Caco-2 (cell line): ENCODE measurements at regions not wholly inside any gene's neighbourhood (a gene's known extent, or its start where the extent isn't known, plus 50 kb on each side); places are given as distances from the start of the nearest gene placed in this dataset.

ENCODE experiments used
- BruUV-seq: library from RNA; stranded (reverse); fragments of 400-500 nt; replicated peaks from 2 replicates; lab custom pipeline; 2021; lab: Mats Ljungman, UMichigan
- CTCF ChIA-PET: fragments of 300-600 bp; sonication (Branson Sonifier 250); formaldehyde crosslinking; loops from one replicate; lab custom pipeline; 2022; ENCODE audit warnings: antibody characterized with exemption; lab: Charles Lee
- POLR2A ChIA-PET: fragments of 300-600 bp; sonication (Branson Sonifier 250); formaldehyde crosslinking; loops from one replicate; lab custom pipeline; 2022; ENCODE audit warnings: antibody characterized with exemption; lab: Charles Lee
- DNase-seq, 2 experiments: peaks; one replicate each; pipeline versions ENCODE4 v3.0.0 to v3.0.0-alpha.2; 2020 to 2022
- H3K27me3 ChIP-seq: replicated peaks from 2 replicates; pipeline ENCODE4 v1.6.0; 2011; ENCODE audit warnings: low read length; ENCODE audit not compliant: control insufficient read depth, insufficient read depth
- H3K36me3 ChIP-seq: 2 replicates; pipeline ENCODE4 v1.5.1; 2011; ENCODE audit warnings: low read length; ENCODE audit not compliant: control insufficient read depth, insufficient read depth
- H3K4me1 ChIP-seq: fragments of 250-450 bp; sonication (Bioruptor Pico); 2 replicates; pipeline ENCODE4 v1.5.1; 2020; ENCODE audit warnings: mild to moderate bottlenecking
- H3K4me3 ChIP-seq: 2 replicates; pipeline ENCODE4 v1.5.1; 2011; ENCODE audit warnings: low read depth, mild to moderate bottlenecking, control low read depth, low read length
- H3K9me3 ChIP-seq: fragments of 250-450 bp; sonication (Bioruptor Pico); 2 replicates; pipeline ENCODE4 v1.5.1; 2020; ENCODE audit warnings: mild to moderate bottlenecking, moderate library complexity
- H3K27ac Mint-ChIP-seq: one replicate; pipeline ENCODE4 v1.8.0; 2022; ENCODE audit warnings: mixed read lengths; ENCODE audit not compliant: unreplicated experiment
- H3K27me3 Mint-ChIP-seq: one replicate; pipeline ENCODE4 v1.8.0; 2022; ENCODE audit warnings: mixed read lengths; ENCODE audit not compliant: insufficient read depth, unreplicated experiment
- H3K36me3 Mint-ChIP-seq: one replicate; pipeline ENCODE4 v1.8.0; 2022; ENCODE audit warnings: mild to moderate bottlenecking, mixed read lengths; ENCODE audit not compliant: insufficient read depth, unreplicated experiment
- H3K4me1 Mint-ChIP-seq: one replicate; pipeline ENCODE4 v1.8.0; 2022; ENCODE audit warnings: low read depth, mixed read lengths; ENCODE audit not compliant: unreplicated experiment
- H3K4me3 Mint-ChIP-seq: one replicate; pipeline ENCODE4 v1.8.0; 2022; ENCODE audit warnings: mild to moderate bottlenecking, moderate library complexity, mixed read lengths; ENCODE audit not compliant: unreplicated experiment
- H3K9me3 Mint-ChIP-seq: one replicate; pipeline ENCODE4 v1.8.0; 2022; ENCODE audit warnings: mixed read lengths; ENCODE audit not compliant: unreplicated experiment
- intact Hi-C: fragments of 100-400 bp; cut with micrococcal nuclease; formaldehyde crosslinking; loops from one replicate; pipeline ENCODE4 v1.10.0; 2022; ENCODE audit not compliant: unreplicated experiment
- TF ChIP-seq, protein P1 (sequence below), 2 experiments: fragments of 200-600 bp in 1 of 2; IDR thresholded peaks; 1 replicate in 1 of 2; 2 replicates in 1 of 2; pipeline versions ENCODE4 v1.5.1 to v1.8.0; 2011 to 2022; ENCODE audit warnings: antibody characterized with exemption in 1 of 2, control low read depth in 1 of 2, inconsistent platforms in 1 of 2, low read depth in 1 of 2, low read length in 1 of 2, mild to moderate bottlenecking in 1 of 2, moderate library complexity in 1 of 2; ENCODE audit not compliant: insufficient read depth in 1 of 2, severe bottlenecking in 1 of 2, unreplicated experiment in 1 of 2

DNA sequence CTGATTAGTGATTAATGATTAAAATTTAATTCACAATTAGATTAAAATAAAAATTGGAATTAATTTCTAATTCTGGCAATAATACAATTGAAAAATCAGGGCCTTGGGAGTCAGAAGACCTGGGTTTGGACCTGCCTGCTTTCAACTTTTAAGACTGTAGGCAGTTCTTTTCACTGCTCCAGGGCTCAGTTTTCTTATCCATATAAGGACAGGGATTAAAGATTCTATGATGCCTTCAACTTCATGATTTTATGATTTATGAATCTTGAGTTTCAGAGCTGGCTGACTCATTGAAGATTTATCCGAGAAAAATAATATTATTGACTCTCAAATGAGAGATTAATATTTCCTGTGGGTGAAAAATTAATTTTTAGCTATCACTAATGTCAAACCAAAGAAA, 208.6 kb upstream of the ANKH start:
- TF ChIP-seq, protein P1, sequence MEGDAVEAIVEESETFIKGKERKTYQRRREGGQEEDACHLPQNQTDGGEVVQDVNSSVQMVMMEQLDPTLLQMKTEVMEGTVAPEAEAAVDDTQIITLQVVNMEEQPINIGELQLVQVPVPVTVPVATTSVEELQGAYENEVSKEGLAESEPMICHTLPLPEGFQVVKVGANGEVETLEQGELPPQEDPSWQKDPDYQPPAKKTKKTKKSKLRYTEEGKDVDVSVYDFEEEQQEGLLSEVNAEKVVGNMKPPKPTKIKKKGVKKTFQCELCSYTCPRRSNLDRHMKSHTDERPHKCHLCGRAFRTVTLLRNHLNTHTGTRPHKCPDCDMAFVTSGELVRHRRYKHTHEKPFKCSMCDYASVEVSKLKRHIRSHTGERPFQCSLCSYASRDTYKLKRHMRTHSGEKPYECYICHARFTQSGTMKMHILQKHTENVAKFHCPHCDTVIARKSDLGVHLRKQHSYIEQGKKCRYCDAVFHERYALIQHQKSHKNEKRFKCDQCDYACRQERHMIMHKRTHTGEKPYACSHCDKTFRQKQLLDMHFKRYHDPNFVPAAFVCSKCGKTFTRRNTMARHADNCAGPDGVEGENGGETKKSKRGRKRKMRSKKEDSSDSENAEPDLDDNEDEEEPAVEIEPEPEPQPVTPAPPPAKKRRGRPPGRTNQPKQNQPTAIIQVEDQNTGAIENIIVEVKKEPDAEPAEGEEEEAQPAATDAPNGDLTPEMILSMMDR (IDR thresholded peaks at IDR 0.05; ENCODE audit: insufficient read depth in 1 of 2, low read depth in 1 of 2, low read length in 1 of 2, severe bottlenecking in 1 of 2, unreplicated experiment in 1 of 2) = no peak
- Mint-ChIP-seq H3K4me1 (no peaks in the 10 kb centered on the region), H3K36me3 (no peaks in the 10 kb centered on the region), H3K9me3 (peaks cover 10% of the 10 kb centered on the region), H3K27ac (no peak overlapping the region), H3K4me3 (no peak overlapping the region), H3K27me3 (peaks cover 14% of the 10 kb centered on the region)
- no peak overlapping the region for H3K4me3 ChIP-seq
- DNase-seq = no peak
- intact Hi-C loops = no loop called here
- H3K4me1 ChIP-seq = no peaks in the 10 kb centered on the region
- CTCF ChIA-PET = no interaction called here
- H3K27me3 ChIP-seq = no peaks in the 10 kb centered on the region
- peaks cover 6% of the 10 kb centered on the region for H3K9me3 ChIP-seq
- POLR2A ChIA-PET = no interaction called here
- no peaks in the 10 kb centered on the region for H3K36me3 ChIP-seq
- BruUV-seq = no TSS peak

DNA sequence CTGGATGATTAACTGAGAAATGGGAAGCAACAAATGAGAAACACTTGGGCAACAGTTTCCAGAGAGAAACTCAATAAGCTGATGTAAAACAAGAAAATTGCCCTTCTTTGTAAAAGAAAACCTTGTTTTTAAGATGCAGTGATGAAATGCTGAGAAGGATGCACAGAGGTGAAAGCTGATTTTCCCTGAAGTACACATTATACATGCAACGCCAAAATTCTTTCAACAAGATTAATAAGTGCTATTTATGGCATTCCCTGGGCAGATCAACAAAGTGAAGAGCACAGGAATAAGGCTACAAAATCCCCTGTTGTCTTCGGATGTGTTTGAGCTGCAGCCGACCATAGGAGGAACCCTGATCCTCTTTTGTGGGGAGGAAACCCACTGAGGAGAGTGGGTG, 208.0 kb upstream of the ANKH start:
- H3K36me3 Mint-ChIP-seq = no peaks in the 10 kb centered on the region
- TF ChIP-seq, protein P1 (IDR thresholded peaks at IDR 0.05; ENCODE audit: insufficient read depth in 1 of 2, low read depth in 1 of 2, low read length in 1 of 2, severe bottlenecking in 1 of 2, unreplicated experiment in 1 of 2) = no peak
- H3K4me3 Mint-ChIP-seq = no peak overlapping the region
- no peak overlapping the region for H3K27ac Mint-ChIP-seq
- no peaks in the 10 kb centered on the region for H3K4me1 Mint-ChIP-seq
- Histone ChIP-seq H3K9me3 (peaks cover 6% of the 10 kb centered on the region), H3K36me3 (no peaks in the 10 kb centered on the region), H3K4me3 (no peak overlapping the region), H3K27me3 (no peaks in the 10 kb centered on the region), H3K4me1 (no peaks in the 10 kb centered on the region)
- ChIA-PET POLR2A (interaction anchor here (0.7 kb wide), 1 partner anchor 65 kb away, joined by 9 read pairs; no protein-coding TSS in a partner anchor), CTCF (no interaction called here)
- DNase-seq = no peak
- BruUV-seq = no TSS peak
- peaks cover 10% of the 10 kb centered on the region for H3K9me3 Mint-ChIP-seq
- intact Hi-C loops = no loop called here
- peaks cover 14% of the 10 kb centered on the region for H3K27me3 Mint-ChIP-seq

DNA sequence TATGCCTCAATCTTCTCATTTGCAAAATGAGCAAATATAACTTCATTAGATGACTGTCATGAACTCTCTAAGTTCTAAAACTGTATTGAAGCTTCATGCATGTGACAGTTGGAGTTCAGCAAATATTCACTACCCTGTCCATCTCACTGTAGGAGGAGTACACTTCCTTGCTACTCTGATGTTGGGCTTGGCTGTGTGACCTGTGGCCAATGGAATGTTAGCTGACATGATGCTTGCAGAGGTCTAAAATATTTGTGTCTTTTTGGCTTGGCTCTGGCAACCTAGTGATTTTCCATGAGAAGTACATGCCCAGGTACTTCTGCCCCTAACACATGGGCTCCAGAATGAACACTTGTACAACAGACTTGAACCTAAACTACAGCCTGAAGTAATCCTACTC, 203.1 kb upstream of the ANKH start:
- no peaks in the 10 kb centered on the region for H3K4me1 Mint-ChIP-seq
- no peak for DNase-seq
- intact Hi-C loops = no loop called here

More for the DNA sequence above, 203.1 kb upstream of the ANKH start:
- Histone ChIP-seq H3K36me3 (no peaks in the 10 kb centered on the region), H3K9me3 (no peaks in the 10 kb centered on the region), H3K27me3 (no peaks in the 10 kb centered on the region), H3K4me3 (no peak overlapping the region), H3K4me1 (no peaks in the 10 kb centered on the region)
- CTCF ChIA-PET = no interaction called here
- Mint-ChIP-seq H3K27ac (no peak overlapping the region), H3K9me3 (peaks cover 2% of the 10 kb centered on the region), H3K27me3 (peaks cover 18% of the 10 kb centered on the region), H3K4me3 (no peak overlapping the region), H3K36me3 (no peaks in the 10 kb centered on the region)
- TF ChIP-seq, protein P1 (IDR thresholded peaks at IDR 0.05; ENCODE audit: insufficient read depth in 1 of 2, low read depth in 1 of 2, low read length in 1 of 2, severe bottlenecking in 1 of 2, unreplicated experiment in 1 of 2) = no peak
- BruUV-seq = no TSS peak
- POLR2A ChIA-PET = no interaction called here
